Activated T-cell treated with anti-CD3 and anti-CD28 coated beads, Interleukin-2, amount 50 U/mL, for 72 hours (primary cell): ENCODE measurements at regions not wholly inside any gene's neighbourhood (a gene's known extent, or its start where the extent isn't known, plus 50 kb on each side); places are given as distances from the start of the nearest gene placed in this dataset.

Source experiments
- ATAC-seq, 2 donors: fragments of 150-1000 bp; cut with Tn5 transposase; replicated peaks in 1 of 2; 2 replicates each; pipeline ENCODE4 v1.10.0; 2021; ENCODE audit warnings: moderate library complexity in 2 of 2, mild to moderate bottlenecking in 1 of 2
- DNase-seq, 2 donors: peaks; one replicate each; pipeline ENCODE4 v3.0.0; 2021 to 2022; ENCODE audit warnings: mixed read lengths in 1 of 2
- H3K27ac Mint-ChIP-seq: one replicate; pipeline ENCODE4 v1.8.0; 2022; ENCODE audit warnings: mild to moderate bottlenecking, moderate library complexity, mixed read lengths
- H3K27me3 Mint-ChIP-seq: one replicate; pipeline ENCODE4 v1.8.0; 2022; ENCODE audit warnings: low read depth, mixed read lengths
- H3K36me3 Mint-ChIP-seq, 2 donors: one replicate each; pipeline ENCODE4 v1.8.0; 2022; ENCODE audit warnings: mixed read lengths in 2 of 2, mild to moderate bottlenecking in 1 of 2; ENCODE audit not compliant: insufficient read depth in 2 of 2
- H3K4me1 Mint-ChIP-seq: one replicate; pipeline ENCODE4 v1.8.0; 2022; ENCODE audit warnings: low read depth, mixed read lengths
- H3K4me3 Mint-ChIP-seq, 2 donors: one replicate each; pipeline ENCODE4 v1.8.0; 2022; ENCODE audit warnings: mild to moderate bottlenecking in 2 of 2, mixed read lengths in 2 of 2, moderate library complexity in 2 of 2
- H3K9me3 Mint-ChIP-seq, 2 donors: one replicate each; pipeline ENCODE4 v1.8.0; 2022; ENCODE audit warnings: mixed read lengths in 2 of 2

DNA sequence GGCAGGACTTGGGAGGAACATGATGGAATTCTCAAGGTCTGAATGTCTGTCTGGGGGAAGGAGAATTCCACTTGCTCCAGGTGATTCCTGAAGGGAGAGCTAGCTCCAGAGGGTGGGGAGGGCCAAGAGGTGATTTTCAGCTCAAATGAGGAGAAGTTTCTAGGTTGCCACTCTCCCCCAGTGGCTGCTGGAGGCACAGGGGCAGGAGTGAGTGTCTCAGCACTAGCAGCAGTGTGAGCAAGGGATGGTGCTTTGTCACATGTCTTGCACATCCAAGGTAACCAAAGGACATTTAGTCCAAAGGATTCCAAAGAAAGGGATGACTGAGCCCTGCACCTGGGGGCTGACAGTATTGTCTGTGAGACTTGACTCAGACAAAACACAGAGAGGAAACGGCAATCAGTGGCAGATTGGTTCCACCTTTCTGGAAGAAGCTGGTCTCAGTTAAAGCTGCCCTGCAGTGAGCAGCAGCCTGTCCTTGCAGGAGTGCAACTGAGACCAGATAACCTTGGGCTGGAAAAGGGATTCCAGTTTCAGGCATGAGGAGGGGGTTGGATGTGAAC lies 51.2 kb upstream of the PCBD1 start:
- H3K4me3 Mint-ChIP-seq: no peak overlapping the region
- no peak overlapping the region for H3K27ac Mint-ChIP-seq
- ATAC-seq (no peak), DNase-seq (no peak)
- no peaks in the 10 kb centered on the region for H3K36me3 Mint-ChIP-seq
- no peaks in the 10 kb centered on the region for H3K4me1 Mint-ChIP-seq
- H3K9me3 Mint-ChIP-seq: no peaks in the 10 kb centered on the region
- peaks cover 5% of the 10 kb centered on the region for H3K27me3 Mint-ChIP-seq

DNA sequence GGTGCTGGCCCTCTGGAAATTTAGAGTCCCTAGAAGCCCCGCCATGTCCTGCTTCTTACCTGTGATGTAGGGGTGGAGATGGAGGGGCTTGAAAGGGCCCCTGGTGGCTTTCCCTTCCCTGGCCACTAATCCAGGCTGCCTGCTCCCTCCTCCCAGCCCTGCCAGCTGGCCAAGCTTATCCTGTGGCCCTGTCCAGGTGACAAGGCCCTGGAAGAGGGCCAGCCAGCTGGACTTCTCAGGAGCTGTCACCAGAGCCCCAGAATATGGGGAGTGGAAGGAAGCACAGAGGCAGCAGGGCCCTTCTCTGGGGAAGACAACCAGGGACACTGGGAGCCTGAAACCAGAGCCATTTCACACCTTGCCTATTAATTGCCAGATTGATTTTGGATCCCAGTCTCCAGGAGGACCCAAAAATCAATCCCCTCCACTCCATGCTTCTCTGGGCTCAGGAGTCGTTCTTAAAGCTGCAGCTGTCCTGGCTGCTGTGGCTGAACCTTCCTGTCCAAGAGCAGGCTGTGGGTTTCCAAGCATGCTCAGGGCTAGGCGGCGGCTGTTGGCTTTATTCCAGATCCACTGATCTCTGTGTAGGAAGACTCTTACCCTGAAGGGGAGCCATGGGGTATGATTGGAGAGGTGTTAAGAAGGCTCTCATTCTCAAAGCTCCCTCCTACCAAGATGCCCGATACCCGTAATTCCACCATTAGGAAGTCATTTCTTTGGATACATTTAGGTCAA lies 52.6 kb upstream of the PCBD1 start:
- H3K4me1 Mint-ChIP-seq: no peaks in the 10 kb centered on the region
- DNase-seq (no peak), ATAC-seq (no peak)
- no peak overlapping the region for H3K4me3 Mint-ChIP-seq
- no peaks in the 10 kb centered on the region for H3K36me3 Mint-ChIP-seq
- H3K9me3 Mint-ChIP-seq: no peaks in the 10 kb centered on the region
- H3K27me3 Mint-ChIP-seq: peaks cover 5% of the 10 kb centered on the region
- H3K27ac Mint-ChIP-seq: no peak overlapping the region

DNA sequence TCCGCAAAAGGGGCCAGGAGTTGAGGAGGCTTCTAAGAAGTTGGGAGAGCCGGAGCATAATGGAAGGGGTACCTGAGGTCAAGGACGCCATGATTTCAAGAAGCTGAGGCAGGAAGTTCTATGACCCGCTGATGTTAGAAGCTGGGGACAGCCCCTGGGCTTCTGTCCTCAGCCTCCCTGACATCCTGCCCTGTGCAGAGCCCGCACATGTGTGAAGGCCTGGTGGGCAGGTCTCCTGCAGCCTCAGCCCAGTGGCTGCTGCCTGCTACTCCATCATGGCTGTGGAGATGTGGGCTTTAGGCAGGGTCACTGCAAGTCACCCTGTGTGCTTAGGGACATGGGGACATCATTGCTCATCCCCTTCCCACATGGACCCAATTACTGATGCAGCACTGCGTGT lies 53.8 kb upstream of the PCBD1 start:
- Mint-ChIP-seq H3K27ac (no peak overlapping the region), H3K36me3 (no peaks in the 10 kb centered on the region), H3K4me3 (no peak overlapping the region), H3K9me3 (no peaks in the 10 kb centered on the region), H3K27me3 (peaks cover 5% of the 10 kb centered on the region), H3K4me1 (no peaks in the 10 kb centered on the region)
- ATAC-seq: no peak
- DNase-seq: no peak

DNA sequence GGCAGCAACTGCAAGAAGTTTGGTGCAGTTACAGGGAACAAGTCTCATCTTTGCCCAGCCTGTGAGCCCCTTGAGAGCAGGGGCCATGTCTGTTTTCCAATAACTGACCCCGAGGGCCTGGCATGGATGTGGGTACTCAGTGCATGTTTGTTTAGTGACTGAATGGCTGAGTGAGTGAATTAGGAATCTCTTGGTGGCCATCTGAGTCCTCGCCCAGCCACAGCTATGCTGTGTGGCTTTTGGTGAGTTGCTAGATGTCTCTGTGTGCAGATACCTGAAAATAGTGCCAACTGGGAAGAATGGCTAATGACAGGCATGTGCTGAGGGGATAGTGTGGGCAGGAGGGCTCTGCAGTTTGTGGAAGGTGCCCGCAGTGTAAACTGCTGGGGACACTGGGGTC lies 54.4 kb upstream of the PCBD1 start:
- Mint-ChIP-seq H3K36me3 (no peaks in the 10 kb centered on the region), H3K4me1 (no peaks in the 10 kb centered on the region), H3K27ac (no peak overlapping the region), H3K4me3 (no peak overlapping the region), H3K9me3 (no peaks in the 10 kb centered on the region), H3K27me3 (peaks cover 5% of the 10 kb centered on the region)
- no peak for ATAC-seq
- DNase-seq: no peak

DNA sequence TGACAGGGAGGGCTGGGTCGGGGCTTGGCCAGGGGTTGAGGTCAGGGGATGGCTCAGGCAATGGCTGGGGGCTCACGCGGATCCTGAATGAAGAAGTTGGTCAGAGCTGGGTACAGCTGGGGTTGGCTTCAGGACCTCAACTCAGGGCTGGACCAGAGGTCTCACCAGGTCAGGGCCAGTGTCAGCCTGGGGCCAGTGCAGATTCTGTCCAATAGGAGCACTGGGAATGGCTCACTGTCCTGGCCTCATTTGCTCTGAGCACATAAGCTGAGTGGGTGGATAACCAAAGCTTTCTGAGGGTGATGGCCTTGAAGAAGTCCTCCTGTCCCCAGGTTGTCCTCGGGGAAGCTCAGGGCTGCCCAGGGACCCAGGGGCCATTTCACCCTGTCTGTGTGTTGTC lies 54.9 kb upstream of the PCBD1 start:
- Mint-ChIP-seq H3K4me1 (no peaks in the 10 kb centered on the region), H3K9me3 (no peaks in the 10 kb centered on the region), H3K27me3 (peaks cover 5% of the 10 kb centered on the region), H3K27ac (no peak overlapping the region), H3K4me3 (no peak overlapping the region), H3K36me3 (no peaks in the 10 kb centered on the region)
- no peak for ATAC-seq
- DNase-seq: no peak

DNA sequence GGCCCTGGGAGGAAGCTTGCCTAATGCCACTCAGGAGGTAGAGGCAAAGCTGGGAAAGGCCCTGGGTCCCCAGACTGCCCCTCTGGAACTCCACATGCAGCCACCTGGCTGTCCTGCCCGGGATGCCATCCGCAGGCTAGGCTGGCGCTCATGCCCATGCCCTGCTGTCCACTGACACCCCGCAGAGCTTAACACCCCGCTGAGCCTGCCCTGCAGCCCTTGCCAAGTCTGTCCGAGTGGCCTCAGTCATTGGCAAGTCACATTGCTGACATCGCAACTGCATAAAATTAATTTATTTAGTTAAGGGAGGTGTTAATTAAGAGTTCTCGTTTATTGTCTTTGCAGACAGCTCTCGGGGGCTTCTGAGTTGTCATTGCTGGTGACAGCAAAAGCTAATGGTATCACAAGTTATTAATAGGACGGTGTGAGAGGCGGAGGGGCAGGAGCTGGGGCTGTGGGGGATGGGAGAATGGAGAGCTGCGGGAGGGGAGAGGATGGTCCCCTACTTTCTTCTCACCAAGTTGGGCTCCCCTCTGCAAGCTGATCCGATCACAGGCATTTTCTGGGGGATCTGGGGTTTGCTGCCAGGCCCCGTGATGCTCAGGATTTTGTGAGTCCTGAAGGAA lies 55.6 kb upstream of the PCBD1 start:
- H3K27ac Mint-ChIP-seq: no peak overlapping the region
- no peak overlapping the region for H3K4me3 Mint-ChIP-seq
- H3K36me3 Mint-ChIP-seq: no peaks in the 10 kb centered on the region
- no peaks in the 10 kb centered on the region for H3K9me3 Mint-ChIP-seq
- DNase-seq: no peak
- no peak for ATAC-seq
- H3K4me1 Mint-ChIP-seq: no peaks in the 10 kb centered on the region
- H3K27me3 Mint-ChIP-seq: peaks cover 4% of the 10 kb centered on the region

DNA sequence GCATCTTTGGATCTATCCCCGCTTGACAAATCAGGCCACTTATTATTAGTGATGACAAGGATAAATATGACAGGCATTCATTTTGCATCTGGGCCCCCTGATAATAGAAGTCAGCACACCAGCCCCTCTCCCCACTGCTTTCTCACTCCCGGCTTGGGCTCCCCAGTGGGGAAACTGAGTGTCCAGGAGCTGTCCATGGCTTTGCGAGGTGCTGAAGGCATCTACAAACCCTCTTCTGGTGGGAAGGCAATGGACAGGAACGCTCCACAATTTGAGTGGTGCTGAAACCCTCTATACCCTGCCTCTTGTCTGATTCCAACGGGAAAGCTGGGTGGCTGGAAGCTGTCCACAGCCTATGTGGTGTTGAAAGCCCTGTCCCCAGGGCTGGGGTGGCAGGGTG lies 61.7 kb upstream of the PCBD1 start:
- Mint-ChIP-seq H3K4me1 (no peaks in the 10 kb centered on the region), H3K27me3 (no peaks in the 10 kb centered on the region), H3K4me3 (no peak overlapping the region), H3K36me3 (no peaks in the 10 kb centered on the region), H3K27ac (no peak overlapping the region), H3K9me3 (no peaks in the 10 kb centered on the region)
- ATAC-seq: no peak
- DNase-seq: no peak

DNA sequence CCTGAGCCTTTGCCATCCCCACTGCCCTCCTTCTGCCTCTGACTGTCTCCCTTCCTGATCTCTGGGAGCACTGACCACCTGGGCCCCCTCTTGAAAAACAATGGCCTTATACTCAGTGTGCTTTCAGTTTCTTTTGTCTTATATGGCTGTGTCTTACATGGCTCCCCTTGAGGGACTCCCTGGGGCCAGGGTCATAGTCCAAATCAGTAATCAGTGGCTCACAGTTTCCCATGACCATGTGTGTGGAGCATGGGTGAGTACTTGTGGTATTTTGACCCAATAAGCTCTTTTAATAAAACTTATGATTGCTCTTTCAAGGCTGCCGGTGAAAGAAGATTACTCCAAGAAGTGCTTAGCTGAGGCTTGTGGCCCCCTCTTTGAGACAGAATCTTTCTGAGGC lies 62.4 kb upstream of the PCBD1 start:
- Mint-ChIP-seq H3K9me3 (no peaks in the 10 kb centered on the region), H3K4me3 (no peak overlapping the region), H3K36me3 (no peaks in the 10 kb centered on the region), H3K4me1 (no peaks in the 10 kb centered on the region), H3K27ac (no peak overlapping the region), H3K27me3 (no peaks in the 10 kb centered on the region)
- DNase-seq: no peak
- no peak for ATAC-seq

DNA sequence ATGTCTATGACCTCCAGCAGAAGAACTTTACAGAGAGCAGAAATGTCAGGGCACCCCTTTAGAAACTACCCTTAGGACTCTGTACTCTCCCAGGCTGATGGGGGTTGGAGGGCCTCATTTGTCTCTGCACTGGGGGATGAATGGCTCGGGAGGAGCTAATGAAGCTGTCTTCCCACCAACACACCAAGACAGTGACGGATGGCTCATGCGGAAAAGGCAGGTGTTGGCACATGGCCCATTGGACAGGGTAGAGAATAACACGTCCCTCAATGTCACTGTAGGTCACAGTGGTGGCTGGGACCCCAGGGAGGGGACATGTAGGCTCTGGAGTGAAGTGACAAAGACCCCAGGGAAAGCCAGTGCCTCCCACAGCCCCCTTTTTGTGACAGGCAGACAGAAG lies 64.0 kb upstream of the PCBD1 start:
- DNase-seq: no peak
- no peak overlapping the region for H3K27ac Mint-ChIP-seq
- H3K4me3 Mint-ChIP-seq: no peak overlapping the region
- H3K36me3 Mint-ChIP-seq: no peaks in the 10 kb centered on the region
- no peaks in the 10 kb centered on the region for H3K4me1 Mint-ChIP-seq
- no peak for ATAC-seq
- no peaks in the 10 kb centered on the region for H3K27me3 Mint-ChIP-seq
- H3K9me3 Mint-ChIP-seq: no peaks in the 10 kb centered on the region

DNA sequence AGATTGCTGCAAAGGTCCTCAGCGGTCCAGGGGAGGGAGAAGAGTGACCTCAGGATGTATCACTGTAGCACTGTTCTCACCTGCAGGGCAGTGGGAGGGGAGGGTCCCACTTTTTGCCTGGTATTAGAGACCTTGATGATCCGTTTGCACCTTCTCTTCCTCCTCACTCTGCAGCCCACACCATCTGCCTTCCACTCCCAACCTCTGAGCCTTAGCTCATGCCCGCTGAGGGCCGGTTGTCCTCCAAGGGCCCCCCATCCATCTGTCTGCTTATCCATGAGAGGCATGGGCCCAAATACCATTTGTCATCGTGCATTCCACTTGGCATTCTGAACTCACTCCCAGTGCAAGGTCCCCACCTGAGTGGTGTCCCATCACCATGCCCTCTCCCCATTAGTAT lies 64.6 kb upstream of the PCBD1 start:
- H3K9me3 Mint-ChIP-seq: no peaks in the 10 kb centered on the region
- H3K27ac Mint-ChIP-seq: no peak overlapping the region
- no peaks in the 10 kb centered on the region for H3K36me3 Mint-ChIP-seq
- H3K4me3 Mint-ChIP-seq: no peak overlapping the region
- no peaks in the 10 kb centered on the region for H3K27me3 Mint-ChIP-seq
- H3K4me1 Mint-ChIP-seq: no peaks in the 10 kb centered on the region
- ATAC-seq (no peak), DNase-seq (no peak)

DNA sequence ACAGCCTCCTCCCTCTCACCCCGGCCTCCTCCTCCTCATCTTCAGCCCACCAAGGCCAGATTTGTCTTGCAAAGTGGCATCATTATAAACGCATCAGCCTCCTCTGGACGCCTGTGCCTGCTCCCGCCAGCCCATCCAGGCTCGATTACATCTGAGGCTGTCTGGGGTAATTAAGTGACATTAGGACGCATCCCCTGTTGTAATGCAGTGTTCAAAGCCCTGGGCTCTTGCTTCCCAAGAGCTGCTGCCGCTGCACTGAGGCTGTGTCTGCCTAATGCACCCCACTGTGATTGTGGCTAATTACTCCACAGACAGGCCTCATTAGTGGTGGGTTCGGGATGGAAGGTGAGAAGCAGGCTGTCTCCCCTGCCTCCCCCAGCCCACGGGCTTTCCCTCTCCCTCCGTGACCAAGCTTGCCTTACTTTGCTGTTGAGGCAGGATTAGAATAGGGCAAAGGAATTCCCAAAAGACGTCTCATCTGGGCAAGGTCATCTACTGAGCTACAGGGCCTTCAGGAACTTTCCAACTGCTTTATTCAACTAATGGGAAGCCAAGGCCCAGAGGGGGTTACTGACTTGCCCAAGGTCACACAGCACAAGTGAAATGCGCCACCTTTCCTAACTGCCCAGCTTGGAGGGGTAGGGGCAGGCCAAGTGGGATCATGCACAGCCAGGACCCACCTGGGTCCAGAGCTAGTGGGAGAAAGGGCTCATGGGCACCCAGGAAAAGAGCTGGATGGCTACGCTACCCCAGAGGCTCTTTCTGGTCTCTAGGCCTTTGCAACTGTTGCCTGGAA lies 66.2 kb upstream of the PCBD1 start:
- no peaks in the 10 kb centered on the region for H3K4me1 Mint-ChIP-seq
- ATAC-seq (no peak), DNase-seq (no peak)
- H3K4me3 Mint-ChIP-seq: no peak overlapping the region
- H3K9me3 Mint-ChIP-seq: no peaks in the 10 kb centered on the region
- no peak overlapping the region for H3K27ac Mint-ChIP-seq
- H3K27me3 Mint-ChIP-seq: no peaks in the 10 kb centered on the region
- H3K36me3 Mint-ChIP-seq: no peaks in the 10 kb centered on the region

DNA sequence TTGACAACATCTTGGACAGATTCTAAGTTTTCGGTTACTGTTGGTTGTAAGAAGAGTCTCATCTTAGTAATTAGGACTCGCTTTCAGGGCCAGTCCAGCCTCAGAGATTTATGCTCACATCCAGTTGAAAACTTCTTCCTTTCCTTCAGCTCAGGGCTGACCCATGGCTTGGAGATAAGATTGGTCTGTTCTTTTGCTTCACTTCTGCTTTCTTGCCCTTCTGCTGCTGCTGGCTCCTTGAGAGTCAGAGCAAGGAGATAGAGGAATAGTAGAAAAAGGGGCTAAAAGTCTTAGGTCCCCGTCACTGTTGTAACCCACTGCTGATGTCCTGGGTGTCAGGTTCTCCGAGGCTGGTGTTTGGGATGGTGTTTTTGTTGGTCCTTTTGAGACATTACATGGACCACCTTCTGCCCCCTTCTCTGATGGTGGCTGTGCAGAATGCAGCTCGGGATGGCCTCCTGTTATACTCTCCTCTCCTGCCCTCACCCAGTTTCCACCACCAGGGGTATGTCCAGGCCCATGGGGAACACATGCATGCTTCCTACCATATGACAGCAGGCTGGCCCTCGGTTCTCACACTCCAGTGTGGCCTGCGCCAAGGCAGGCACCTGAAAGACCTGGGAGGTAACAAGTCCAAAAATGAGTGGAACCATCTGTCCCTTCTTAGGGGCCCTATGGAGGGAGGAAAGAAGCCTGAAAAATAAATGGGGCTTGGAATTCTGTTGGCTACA lies 67.8 kb upstream of the PCBD1 start:
- Mint-ChIP-seq H3K4me3 (no peak overlapping the region), H3K36me3 (no peaks in the 10 kb centered on the region), H3K27ac (no peak overlapping the region), H3K4me1 (no peaks in the 10 kb centered on the region), H3K9me3 (no peaks in the 10 kb centered on the region), H3K27me3 (no peaks in the 10 kb centered on the region)
- no peak for DNase-seq
- ATAC-seq: no peak

DNA sequence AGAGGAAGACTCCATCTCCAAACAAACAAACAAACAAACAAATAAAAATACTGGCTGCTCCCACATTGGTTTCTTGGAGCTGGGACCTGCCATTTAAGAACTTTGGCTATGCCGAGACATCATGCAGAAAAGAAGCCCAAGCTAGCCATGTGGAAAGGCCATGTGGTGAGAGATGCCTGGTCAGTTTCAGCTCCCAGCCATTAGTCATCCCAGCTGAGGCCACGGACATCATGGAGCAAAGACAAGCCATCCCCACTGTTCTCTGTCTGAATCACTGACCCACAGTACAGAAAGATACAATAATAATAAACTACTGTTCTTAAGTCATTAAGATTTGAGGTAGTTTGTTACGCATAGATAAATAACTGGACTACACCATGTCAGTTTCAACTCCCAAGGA lies 70.0 kb upstream of the PCBD1 start:
- Mint-ChIP-seq H3K27me3 (peaks cover 8% of the 10 kb centered on the region), H3K36me3 (no peaks in the 10 kb centered on the region), H3K27ac (no peak overlapping the region), H3K9me3 (no peaks in the 10 kb centered on the region), H3K4me1 (no peaks in the 10 kb centered on the region), H3K4me3 (no peak overlapping the region)
- ATAC-seq (no peak), DNase-seq (no peak)
